Mesothelial cell of epicardium (in vitro differentiated cells): ENCODE measurements at regions not wholly inside any gene's neighbourhood (a gene's known extent, or its start where the extent isn't known, plus 50 kb on each side); places are given as distances from the start of the nearest gene placed in this dataset.
"Not testable (repeated sequence)": the region's sequence is repeated elsewhere in the genome, so short reads cannot be mapped to it uniquely, and the experiment has no call there.

Experiments
- DNase-seq, 2 experiments: peaks; one replicate each; pipeline ENCODE4 v3.0.0; 2021; ENCODE audit warnings: low spot score in 2 of 2; ENCODE audit not compliant: unreplicated experiment in 2 of 2
- H3K27ac Mint-ChIP-seq: 2 replicates; pipeline ENCODE4 v1.8.0; 2021; ENCODE audit warnings: mixed read lengths
- H3K27me3 Mint-ChIP-seq: 2 replicates; pipeline ENCODE4 v1.8.0; 2021; ENCODE audit warnings: low read depth, mixed read lengths
- H3K36me3 Mint-ChIP-seq: 2 replicates; pipeline ENCODE4 v1.8.0; 2021; ENCODE audit warnings: mixed read lengths
- H3K4me1 Mint-ChIP-seq: 2 replicates; pipeline ENCODE4 v1.8.0; 2021; ENCODE audit warnings: mixed read lengths
- H3K4me3 Mint-ChIP-seq: 2 replicates; pipeline ENCODE4 v1.8.0; 2021; ENCODE audit warnings: mild to moderate bottlenecking, moderate library complexity, mixed read lengths
- H3K9me3 Mint-ChIP-seq: 2 replicates; pipeline ENCODE4 v1.8.0; 2021; ENCODE audit warnings: mixed read lengths
- TF ChIP-seq, protein P1 (sequence below): fragments of 200-600 bp; sonication (generic); IDR thresholded peaks from one replicate; pipeline ENCODE4 v1.5.0; 2021; ENCODE audit warnings: antibody characterized with exemption; ENCODE audit not compliant: unreplicated experiment

DNA sequence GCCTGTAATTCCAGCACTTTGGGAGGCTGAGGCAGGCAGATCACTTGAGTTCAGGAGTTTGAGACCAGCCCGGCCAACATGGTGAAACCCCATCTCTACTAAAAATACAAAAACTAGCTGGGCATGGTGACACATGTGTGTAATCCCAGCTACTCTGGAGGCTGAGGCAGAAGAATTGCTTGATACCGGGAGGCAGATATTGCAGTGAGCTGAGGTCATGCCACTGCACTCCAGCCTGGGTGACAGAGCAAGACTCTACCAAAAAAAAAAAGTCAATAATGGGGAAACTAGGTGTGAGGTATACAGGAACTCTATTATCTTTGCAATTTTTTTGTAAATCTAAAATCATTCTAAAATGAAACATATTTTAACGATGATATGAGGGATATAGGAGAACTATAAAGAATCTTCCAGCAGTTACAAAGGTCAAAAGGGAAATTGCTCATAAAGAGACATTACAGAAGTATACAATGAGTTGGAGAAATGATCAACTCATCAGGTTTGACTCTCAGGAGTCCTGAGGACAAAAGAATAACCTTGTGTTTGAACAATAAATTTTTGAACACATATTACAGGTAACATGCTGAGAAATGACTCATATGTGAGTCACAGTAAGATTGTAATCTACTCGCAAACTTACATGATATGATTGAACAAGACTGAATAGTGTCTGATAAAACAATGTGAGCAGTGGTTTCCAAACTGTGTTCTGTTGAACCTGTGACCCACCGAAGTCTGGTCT is 272.6 kb downstream of the FGFR2 start:
- H3K27me3 Mint-ChIP-seq, result no peaks in the 10 kb centered on the region
- TF ChIP-seq, protein P1, sequence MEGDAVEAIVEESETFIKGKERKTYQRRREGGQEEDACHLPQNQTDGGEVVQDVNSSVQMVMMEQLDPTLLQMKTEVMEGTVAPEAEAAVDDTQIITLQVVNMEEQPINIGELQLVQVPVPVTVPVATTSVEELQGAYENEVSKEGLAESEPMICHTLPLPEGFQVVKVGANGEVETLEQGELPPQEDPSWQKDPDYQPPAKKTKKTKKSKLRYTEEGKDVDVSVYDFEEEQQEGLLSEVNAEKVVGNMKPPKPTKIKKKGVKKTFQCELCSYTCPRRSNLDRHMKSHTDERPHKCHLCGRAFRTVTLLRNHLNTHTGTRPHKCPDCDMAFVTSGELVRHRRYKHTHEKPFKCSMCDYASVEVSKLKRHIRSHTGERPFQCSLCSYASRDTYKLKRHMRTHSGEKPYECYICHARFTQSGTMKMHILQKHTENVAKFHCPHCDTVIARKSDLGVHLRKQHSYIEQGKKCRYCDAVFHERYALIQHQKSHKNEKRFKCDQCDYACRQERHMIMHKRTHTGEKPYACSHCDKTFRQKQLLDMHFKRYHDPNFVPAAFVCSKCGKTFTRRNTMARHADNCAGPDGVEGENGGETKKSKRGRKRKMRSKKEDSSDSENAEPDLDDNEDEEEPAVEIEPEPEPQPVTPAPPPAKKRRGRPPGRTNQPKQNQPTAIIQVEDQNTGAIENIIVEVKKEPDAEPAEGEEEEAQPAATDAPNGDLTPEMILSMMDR, result no peak
- no peak for DNase-seq
- no peak overlapping the region for H3K27ac Mint-ChIP-seq
- H3K36me3 Mint-ChIP-seq, result no peaks in the 10 kb centered on the region
- H3K4me1 Mint-ChIP-seq, result peaks cover 12% of the 10 kb centered on the region
- no peaks in the 10 kb centered on the region for H3K9me3 Mint-ChIP-seq
- no peak overlapping the region for H3K4me3 Mint-ChIP-seq

DNA sequence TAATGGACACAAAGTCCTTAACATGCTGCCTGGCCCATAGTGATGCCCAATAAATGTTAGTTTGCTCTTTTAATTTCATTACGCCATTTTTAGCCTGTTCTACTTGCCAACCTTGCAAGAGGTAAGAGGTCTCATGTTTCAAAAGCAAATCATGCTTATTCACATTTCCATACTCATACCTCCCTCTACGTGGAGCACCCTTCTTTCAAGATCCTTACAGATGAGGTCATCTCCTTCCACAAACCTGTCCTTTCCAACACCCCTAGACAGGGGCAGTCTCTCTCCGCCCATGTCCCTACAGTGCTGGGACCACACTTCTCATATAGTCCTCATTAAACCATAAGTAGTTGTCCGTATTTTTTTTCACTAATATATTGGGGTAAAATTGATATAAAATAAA is 271.3 kb downstream of the FGFR2 start:
- no peaks in the 10 kb centered on the region for H3K9me3 Mint-ChIP-seq
- H3K4me3 Mint-ChIP-seq, result no peak overlapping the region
- peaks cover 20% of the 10 kb centered on the region for H3K4me1 Mint-ChIP-seq
- no peaks in the 10 kb centered on the region for H3K27me3 Mint-ChIP-seq
- no peak overlapping the region for H3K27ac Mint-ChIP-seq
- no peak for DNase-seq
- TF ChIP-seq, protein P1, result no peak
- H3K36me3 Mint-ChIP-seq, result no peaks in the 10 kb centered on the region

DNA sequence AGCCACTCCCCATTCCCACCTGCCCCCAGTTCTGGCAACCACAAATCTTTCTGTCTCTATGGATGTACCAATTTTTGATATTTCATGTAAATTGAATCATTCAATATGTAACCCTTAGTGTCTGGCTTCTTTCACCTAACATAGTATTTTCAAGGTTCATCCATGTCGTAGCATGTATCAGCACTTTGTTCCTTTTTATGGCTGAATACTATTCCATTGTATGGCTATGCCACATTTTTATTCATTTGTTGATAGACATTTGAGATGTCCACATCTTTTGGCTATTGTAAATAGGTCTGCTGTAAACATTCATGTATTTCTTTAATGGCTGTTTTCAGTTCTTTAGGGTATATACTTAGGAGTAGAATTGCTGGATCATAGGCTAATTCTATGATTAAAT is 270.5 kb downstream of the FGFR2 start:
- TF ChIP-seq, protein P1, result no peak

DNA sequence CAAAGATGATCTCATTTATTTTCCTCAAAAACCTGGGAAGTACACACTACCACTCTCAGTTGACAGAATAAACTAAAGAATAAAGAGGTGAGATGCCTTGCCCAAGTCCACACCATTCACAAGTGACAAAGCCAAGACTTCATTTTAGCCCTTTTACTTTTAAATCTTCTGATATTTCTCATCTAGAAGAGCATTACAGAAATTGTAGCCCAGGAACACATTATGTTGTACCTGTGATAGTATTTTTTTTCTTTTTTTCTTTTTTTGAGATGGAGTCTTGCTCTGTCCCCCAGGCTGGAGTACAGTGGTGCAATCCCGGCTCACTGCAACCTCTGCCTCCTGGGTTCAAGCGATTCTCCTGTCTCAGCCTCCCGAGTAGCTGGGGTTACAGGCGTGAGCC is 268.6 kb downstream of the FGFR2 start:
- not testable (repeated sequence) for H3K9me3 Mint-ChIP-seq, DNase-seq, H3K27me3 Mint-ChIP-seq, H3K4me3 Mint-ChIP-seq, H3K36me3 Mint-ChIP-seq, H3K27ac Mint-ChIP-seq
- H3K4me1 Mint-ChIP-seq, result peaks cover 20% of the 10 kb centered on the region

More for the DNA sequence above, 270.5 kb downstream of the FGFR2 start:
- H3K4me3 Mint-ChIP-seq, result no peak overlapping the region
- peaks cover 20% of the 10 kb centered on the region for H3K4me1 Mint-ChIP-seq
- no peak overlapping the region for H3K27ac Mint-ChIP-seq
- H3K36me3 Mint-ChIP-seq, result no peaks in the 10 kb centered on the region
- DNase-seq, result no peak
- no peaks in the 10 kb centered on the region for H3K9me3 Mint-ChIP-seq
- H3K27me3 Mint-ChIP-seq, result no peaks in the 10 kb centered on the region

DNA sequence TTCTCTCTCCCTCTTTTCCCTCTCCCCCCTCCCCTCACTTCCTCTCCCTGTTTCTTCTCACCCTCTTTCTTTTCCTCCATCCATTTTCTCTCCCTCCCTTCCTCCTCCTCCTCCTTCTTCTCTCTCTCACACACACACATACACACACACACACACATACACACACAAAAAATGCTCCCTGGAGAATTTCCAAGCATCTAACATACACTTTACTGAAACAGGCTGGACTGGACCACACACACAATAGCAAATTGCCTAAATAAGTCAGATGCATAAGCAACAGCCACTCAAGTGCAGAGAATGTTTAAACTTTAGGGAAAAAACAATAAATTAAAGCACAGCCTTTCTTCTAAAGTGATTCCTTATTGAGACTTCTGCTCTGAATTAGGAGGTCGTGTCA is 267.7 kb downstream of the FGFR2 start:
- Mint-ChIP-seq H3K4me1 (peaks cover 17% of the 10 kb centered on the region), H3K4me3 (no peak overlapping the region), H3K9me3 (no peaks in the 10 kb centered on the region), H3K27me3 (no peaks in the 10 kb centered on the region), H3K27ac (no peak overlapping the region), H3K36me3 (no peaks in the 10 kb centered on the region)
- TF ChIP-seq, protein P1, result no peak
- no peak for DNase-seq

DNA sequence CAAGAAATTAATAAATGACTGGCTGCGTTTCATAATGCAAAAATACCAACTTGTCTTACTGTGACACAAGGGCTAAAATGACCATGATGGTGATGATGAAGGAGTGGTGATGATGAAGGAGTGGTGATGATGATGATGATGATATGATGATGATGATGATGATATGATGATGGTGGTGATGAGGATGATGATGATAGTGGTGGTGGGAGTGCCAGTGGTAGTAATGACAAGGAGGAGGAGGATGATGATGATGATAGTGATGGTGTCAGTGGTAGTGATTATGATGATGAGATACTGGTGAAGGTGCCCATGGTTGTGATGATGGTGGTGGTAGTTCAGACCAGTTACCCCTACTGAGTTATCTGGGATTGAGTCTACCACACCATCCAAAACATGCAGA is 265.9 kb downstream of the FGFR2 start:
- TF ChIP-seq, protein P1, result no peak
- Mint-ChIP-seq H3K4me1 (peaks cover 27% of the 10 kb centered on the region), H3K27ac (no peak overlapping the region), H3K27me3 (no peaks in the 10 kb centered on the region), H3K9me3 (no peaks in the 10 kb centered on the region), H3K4me3 (no peak overlapping the region), H3K36me3 (no peaks in the 10 kb centered on the region)
- no peak for DNase-seq
